ENCODE measurements at regions not wholly inside any gene's neighbourhood (a gene's known extent, or its start where the extent isn't known, plus 50 kb on each side); places are given as distances from the start of the nearest gene placed in this dataset.
"Not testable (repeated sequence)": the region's sequence is repeated elsewhere in the genome, so short reads cannot be mapped to it uniquely, and the experiment has no call there.

- Histone ChIP-seq H3K27me3 (replicated peaks; ENCODE audit: insufficient read depth) (no peaks in the 10 kb centered on the region), H3K79me2 (ENCODE audit: insufficient read depth) (no peaks in the 10 kb centered on the region), H3K4me3 (no peak overlapping the region), H2AFZ (no peak overlapping the region), H3K9me3 (ENCODE audit: low read depth) (no peaks in the 10 kb centered on the region), H3K9me2 (ENCODE audit: insufficient read depth) (no peaks in the 10 kb centered on the region), H3K27ac (no peak overlapping the region), H3K4me2 (ENCODE audit: unreplicated experiment) (no peak overlapping the region), H3K4me1 (ENCODE audit: insufficient read depth) (no peaks in the 10 kb centered on the region), H3K36me3 (ENCODE audit: low read depth) (no peaks in the 10 kb centered on the region), H3K9ac (no peak overlapping the region), H3F3A (ENCODE audit: insufficient read depth) (no peaks in the 10 kb centered on the region), H4K20me1 (ENCODE audit: insufficient read depth) (no peaks in the 10 kb centered on the region)
- WGBS, 2 experiments (ENCODE audit: low coverage in 1 of 2, low lambda C conversion rate in 2 of 2, missing lambda C conversion rate in 2 of 2), result 5 to 16% methylated on average over 2 of the region's 2 CpGs
- in situ Hi-C loops (cut with MboI), result no loop called here
- DNase-seq, result no peak
- no peak for TF ChIP-seq EZH2 (IDR thresholded peaks at IDR 0.05; ENCODE audit: insufficient read depth, poor library complexity, severe bottlenecking)
Observed at GRCh38 chrX:14997271-14997670, 124.0 kb downstream of the MOSPD2 start.

- H3K9me3 ChIP-seq (ENCODE audit: low read depth); H3K27me3 ChIP-seq (replicated peaks; ENCODE audit: insufficient read depth); in situ Hi-C loops (cut with MboI); H3K4me1 ChIP-seq (ENCODE audit: insufficient read depth); H3K27ac ChIP-seq; H3K9ac ChIP-seq; H3K4me3 ChIP-seq; H4K20me1 ChIP-seq (ENCODE audit: insufficient read depth); H3F3A ChIP-seq (ENCODE audit: insufficient read depth); H3K9me2 ChIP-seq (ENCODE audit: insufficient read depth); H3K36me3 ChIP-seq (ENCODE audit: low read depth); H3K79me2 ChIP-seq (ENCODE audit: insufficient read depth); H3K4me2 ChIP-seq (ENCODE audit: unreplicated experiment); H2AFZ ChIP-seq; DNase-seq: not testable (repeated sequence)
- 77 to 81% methylated on average over 5 of the region's 5 CpGs for WGBS, 2 experiments (ENCODE audit: low coverage in 1 of 2, low lambda C conversion rate in 2 of 2, missing lambda C conversion rate in 2 of 2)
Observed at GRCh38 chrX:14984425-14984824, 111.2 kb downstream of the MOSPD2 start.

Measured in GM23248 (cell line).